OCI-LY3 (cell line): ENCODE measurements at regions not wholly inside any gene's neighbourhood (a gene's known extent, or its start where the extent isn't known, plus 50 kb on each side); places are given as distances from the start of the nearest gene placed in this dataset.

Source experiments
- EZH2phosphoT487 ChIP-seq: fragments of 200-600 bp; shearing (Covaris generic); IDR thresholded peaks from 2 replicates; pipeline ENCODE4 v1.6.1; 2018; ENCODE audit warnings: antibody characterized with exemption, mixed run types, low read depth
- TF ChIP-seq, protein P1 (sequence below): fragments of 200-600, 300-600 bp; sonication (generic); IDR thresholded peaks from 2 replicates; pipeline ENCODE4 v1.5.1; 2014; ENCODE audit warnings: antibody characterized with exemption, low read length, low read depth

DNA sequence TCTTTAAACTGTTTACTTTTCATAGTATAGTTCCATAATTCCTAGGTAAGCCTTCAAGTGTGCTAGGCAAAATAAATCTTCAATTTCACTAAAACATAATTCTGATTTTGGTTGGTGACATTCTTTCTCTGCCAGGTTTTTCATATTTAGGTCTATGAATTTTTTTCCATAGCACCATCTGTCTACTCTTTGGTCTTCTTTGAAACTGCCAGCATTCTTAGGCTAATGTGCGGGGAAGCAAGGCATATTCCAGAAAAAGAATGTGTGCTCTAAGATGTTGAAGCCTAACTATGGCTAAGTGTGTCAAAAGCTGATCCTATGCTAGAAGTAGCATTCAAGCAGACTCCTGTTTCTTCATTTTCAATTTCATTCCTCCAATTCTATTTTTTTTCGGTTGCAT, 213.9 kb upstream of the C11orf87 start:
- TF ChIP-seq, protein P1, sequence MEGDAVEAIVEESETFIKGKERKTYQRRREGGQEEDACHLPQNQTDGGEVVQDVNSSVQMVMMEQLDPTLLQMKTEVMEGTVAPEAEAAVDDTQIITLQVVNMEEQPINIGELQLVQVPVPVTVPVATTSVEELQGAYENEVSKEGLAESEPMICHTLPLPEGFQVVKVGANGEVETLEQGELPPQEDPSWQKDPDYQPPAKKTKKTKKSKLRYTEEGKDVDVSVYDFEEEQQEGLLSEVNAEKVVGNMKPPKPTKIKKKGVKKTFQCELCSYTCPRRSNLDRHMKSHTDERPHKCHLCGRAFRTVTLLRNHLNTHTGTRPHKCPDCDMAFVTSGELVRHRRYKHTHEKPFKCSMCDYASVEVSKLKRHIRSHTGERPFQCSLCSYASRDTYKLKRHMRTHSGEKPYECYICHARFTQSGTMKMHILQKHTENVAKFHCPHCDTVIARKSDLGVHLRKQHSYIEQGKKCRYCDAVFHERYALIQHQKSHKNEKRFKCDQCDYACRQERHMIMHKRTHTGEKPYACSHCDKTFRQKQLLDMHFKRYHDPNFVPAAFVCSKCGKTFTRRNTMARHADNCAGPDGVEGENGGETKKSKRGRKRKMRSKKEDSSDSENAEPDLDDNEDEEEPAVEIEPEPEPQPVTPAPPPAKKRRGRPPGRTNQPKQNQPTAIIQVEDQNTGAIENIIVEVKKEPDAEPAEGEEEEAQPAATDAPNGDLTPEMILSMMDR: no peak
- TF ChIP-seq EZH2phosphoT487: no peak
